HS-5 (cell line): ENCODE measurements at regions not wholly inside any gene's neighbourhood (a gene's known extent, or its start where the extent isn't known, plus 50 kb on each side); places are given as distances from the start of the nearest gene placed in this dataset.
"Not testable (repeated sequence)": the region's sequence is repeated elsewhere in the genome, so short reads cannot be mapped to it uniquely, and the experiment has no call there.

Experiments
- DNase-seq: peaks from one replicate; pipeline ENCODE4 v3.0.0-alpha.2; 2012; ENCODE audit warnings: low read depth

GRCh38 chr3:87576752-87577151, 300.4 kb upstream of the POU1F1 start:
- no peak for DNase-seq

- no peak for DNase-seq
Measured at GRCh38 chr3:87575550-87575949, 299.2 kb upstream of the POU1F1 start.

DNA sequence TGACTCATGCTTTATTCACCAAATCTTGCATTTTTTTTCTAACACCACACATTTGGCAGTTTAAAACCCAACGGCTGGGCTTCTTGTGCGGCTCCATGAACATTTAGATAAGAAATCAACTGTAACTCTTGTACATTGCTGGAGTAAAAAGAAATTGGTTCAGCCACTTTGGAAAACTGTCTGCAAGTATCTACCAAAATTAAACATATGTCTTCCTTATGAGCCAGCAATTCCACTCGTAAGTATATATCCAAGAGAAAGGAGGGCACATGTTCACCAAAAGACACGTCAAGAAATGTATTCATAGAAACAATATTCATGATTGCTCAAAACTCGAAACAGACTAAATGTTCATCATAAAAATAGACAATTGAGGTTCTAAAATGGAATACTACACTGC, 291.9 kb upstream of the POU1F1 start:
- DNase-seq: no peak

- no peak for DNase-seq
Measured at GRCh38 chr3:87564438-87564837, 288.1 kb upstream of the POU1F1 start.

DNA sequence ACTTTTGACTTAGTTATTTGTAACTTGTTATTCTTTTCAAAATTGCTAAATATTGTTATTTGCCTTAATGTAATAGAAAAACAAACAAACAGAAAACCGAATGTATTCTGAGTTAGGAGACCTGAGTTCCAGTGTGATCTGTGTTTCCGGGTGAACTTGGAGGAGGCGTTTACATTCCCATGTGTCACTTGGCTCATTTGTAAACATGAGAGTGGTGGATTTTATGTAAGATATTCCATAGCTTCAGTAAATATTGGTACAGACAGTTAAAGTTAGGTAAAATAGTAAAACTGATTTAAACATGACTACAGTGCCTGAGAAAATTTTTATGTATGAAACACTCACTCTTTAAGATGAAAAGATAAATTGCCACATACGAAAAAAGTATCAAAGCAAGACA, 287.3 kb upstream of the POU1F1 start:
- DNase-seq: no peak

DNA sequence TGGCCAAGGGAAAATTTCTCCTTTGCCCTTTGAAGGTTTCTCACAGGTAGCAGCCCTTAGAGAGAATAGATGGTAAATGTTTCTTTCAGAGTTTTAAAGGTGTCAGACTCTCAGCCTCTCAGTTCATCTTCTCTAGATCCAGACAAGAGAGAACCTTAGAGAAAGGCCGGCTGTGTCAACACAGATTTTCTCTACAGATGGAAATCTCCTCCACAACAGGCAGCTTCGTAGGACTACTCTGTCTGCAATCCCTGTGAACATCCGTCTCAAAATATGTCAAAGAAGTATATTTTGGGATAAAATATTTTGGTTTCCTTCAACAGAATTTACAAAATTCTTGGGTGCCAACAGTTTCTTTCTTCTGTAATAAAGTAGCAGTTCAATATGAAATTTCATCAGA, 282.1 kb upstream of the POU1F1 start:
- no peak for DNase-seq

DNA sequence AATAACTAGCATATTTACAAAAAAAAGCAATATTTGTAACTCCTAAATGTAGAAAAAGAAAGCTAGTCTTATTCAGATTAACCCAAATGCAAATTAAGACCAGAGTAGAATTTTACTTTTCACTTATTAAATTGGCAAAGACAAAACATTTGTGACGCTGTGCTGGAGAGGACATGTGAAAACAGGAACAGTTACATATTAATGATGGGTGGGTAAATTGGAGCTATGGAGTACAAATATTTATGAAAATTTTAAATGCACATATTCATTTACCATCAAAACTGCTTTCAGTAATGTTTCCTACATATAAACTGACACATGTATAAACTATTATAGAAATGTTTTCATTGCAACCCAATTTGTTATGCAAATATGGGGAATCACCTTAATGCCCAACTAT, 278.9 kb upstream of the POU1F1 start:
- DNase-seq: no peak

GRCh38 chr3:87553058-87553457, 276.7 kb upstream of the POU1F1 start:
- no peak for DNase-seq

GRCh38 chr3:87550892-87551291, 274.5 kb upstream of the POU1F1 start:
- DNase-seq: no peak

DNA sequence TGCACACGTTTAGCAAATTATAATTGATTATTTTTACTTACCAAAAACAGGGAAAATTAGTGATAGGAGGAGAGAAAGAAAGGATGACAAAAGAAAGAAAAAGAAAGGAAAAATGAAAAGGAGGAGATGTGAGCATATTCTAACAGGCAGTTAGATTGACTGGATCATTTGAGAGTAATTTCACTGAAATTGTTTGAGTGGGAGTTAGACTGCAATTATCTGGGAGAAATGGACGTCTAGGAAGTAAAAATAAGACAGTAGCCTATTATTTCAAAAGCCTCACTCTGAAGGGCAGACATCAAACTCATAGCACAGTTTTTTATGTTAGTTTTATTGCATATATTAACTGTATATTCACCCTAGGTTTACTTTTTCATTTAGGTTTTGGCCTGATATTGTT, 272.8 kb upstream of the POU1F1 start:
- no peak for DNase-seq

GRCh38 chr3:87548271-87548670, 271.9 kb upstream of the POU1F1 start:
- no peak for DNase-seq

DNA sequence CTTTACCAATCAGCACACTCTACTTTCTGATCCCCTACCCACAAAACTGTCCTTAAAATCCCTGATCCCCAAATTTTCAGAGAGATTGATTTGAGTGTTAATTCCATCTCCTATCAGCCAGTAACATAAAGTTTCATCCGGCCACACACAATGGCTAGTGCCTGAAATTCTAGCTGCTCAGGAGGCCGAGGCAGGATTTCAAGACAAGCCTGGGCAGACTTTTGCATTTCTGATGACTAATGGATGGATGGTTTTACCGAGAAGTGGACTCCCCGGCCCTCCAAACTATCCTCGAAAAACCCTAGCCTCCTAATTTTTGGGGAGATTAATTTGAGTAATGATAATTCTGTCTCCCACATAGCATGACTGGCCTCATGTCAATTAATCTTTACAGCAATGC, 269.8 kb upstream of the POU1F1 start:
- DNase-seq: no peak

GRCh38 chr3:87543408-87543807, 267.0 kb upstream of the POU1F1 start:
- not testable (repeated sequence) for DNase-seq

DNA sequence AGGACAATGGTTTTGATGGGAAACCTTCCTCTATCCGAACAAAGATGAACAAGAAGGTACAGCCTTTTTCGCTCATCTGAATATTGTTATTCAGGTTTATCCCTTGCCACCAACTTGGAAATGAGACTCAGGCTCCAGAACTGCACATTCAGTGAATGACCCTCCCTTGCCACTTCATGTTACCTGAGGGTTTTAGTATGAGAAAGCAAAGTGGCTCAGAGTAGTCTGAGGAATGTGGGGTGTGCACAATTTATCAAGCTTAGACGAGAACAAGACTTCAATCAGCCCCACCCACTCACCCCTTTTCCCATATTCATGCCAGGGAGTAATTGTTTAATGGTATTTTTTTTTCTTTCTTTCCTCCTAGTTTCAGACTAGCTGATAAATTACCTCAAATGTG, 265.3 kb upstream of the POU1F1 start:
- no peak for DNase-seq

DNA sequence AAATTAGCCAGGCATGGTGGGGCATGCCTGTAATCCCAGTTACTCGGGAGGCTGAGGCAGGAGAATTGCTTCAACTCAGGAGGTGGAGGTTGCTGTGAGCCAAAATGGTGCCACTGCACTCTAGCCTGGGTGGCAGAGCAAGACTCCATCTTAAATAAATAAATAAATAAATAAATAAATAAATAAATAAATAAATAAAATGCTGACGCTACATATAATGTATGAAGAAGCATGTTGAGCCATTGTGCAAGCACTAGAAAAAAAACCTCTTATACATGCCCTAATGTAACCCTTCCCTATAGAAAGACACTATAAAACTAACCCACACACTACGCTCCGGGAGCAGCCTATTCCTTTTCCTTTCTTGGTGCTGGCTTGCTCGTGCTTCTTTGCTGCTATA, 262.3 kb upstream of the POU1F1 start:
- DNase-seq: not testable (repeated sequence)

DNA sequence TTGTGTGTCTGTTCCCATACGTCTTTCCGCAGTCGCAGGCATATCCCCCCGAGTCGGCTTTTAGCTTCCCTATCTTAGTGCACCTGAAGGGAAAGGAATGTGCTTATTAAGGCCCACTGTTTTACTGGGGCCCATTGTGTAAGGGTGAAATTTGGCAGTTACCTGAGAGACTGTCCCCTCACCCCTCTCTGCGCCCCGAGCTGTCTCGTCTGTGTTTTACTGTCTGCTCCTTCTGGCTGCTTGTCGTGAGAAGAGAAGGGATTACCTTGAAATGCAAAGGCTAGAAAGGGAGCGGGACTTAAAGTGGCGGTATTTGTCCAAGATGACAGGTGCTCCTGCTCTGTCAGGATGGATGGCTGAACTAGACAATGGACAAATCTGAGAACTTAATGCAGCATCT, 233.0 kb upstream of the POU1F1 start:
- no peak for DNase-seq

DNA sequence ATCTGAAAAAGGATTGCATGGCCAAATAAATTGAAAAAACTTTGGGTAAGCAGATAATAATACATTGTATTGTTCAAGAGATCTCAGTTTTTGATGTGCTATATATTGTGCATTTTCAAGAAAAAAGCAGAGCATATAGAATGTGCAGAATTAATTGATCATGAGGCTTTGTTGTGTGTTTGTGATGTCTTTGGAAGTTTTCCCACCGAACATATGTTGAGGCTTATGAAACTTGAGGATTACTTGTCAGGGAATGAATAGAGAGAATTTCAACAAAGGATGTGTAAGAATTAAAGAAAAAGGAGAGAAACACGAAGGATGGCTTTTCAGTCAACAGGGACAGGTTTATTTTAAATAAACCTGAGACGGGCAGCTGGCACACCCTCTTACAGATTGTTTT, 232.5 kb upstream of the POU1F1 start:
- no peak for DNase-seq

DNA sequence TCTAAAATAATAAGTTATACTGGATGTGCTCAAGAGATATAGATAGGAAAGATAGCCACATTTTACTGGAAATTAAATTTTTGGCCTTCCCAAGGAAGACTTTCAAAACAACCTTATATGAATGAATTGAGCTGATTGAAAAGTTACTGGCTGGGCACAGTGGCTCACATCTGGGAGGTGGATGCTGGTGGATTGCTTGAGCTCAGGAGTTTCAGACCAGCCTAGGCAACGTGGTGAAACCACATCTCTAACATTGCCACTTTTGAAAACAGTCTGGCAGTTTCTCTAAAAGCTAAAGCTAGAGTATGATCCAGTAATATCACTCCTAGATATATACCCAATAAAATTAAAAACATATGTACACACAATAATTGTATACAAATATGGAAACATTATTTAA, 231.4 kb upstream of the POU1F1 start:
- no peak for DNase-seq

DNA sequence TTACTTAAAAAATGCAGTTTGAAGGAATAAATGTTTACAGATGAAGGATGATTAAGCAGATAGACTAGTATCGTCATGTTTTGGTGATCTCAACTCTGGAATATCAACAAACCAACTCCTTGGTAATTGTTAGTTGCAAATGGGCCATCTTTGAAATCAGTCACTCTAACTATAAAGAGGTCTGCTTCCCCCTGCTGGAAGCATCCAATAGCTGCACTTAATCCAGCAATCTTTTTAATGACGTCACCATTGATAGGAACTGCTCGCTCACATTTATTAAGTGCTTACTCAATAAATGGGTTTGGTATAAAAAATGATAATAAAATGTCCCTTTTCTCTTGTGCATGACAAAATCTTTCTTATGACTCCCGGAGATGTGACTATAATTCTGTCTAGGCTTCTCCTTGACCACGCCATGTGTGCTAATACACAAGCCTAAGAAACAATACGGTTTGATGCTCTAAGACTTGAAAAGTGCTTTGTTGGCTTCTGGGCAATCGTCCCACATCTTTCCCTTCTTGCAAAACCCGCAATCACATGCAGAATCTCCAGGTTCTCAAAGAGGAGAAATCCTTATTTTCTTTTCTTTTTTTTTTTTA, 227.6 kb upstream of the POU1F1 start:
- DNase-seq: peak; percentile 71

DNA sequence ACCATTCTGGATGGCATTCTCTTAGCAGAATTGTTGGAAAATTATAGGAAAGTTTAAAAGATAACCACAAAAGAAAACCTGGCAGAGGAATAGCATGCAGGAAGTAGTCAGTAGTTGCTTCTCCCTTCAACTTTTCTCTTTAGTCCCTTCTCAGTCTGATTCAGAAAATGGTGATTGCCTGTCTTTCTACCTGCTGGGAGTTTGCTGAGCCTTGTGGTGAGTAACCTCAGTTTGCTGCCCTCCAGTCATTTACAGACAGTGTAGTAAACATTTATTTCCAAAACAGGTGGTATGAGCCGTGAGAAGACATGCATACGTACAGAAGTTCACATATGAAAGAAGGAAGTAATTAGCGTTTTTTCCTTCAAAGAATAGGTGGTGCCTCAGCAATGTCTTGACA, 224.7 kb upstream of the POU1F1 start:
- no peak for DNase-seq

GRCh38 chr3:87498358-87499080, 222.1 kb upstream of the POU1F1 start:
- no peak for DNase-seq

GRCh38 chr3:87495938-87496337, 219.6 kb upstream of the POU1F1 start:
- DNase-seq: no peak

GRCh38 chr3:87494264-87494663, 217.9 kb upstream of the POU1F1 start:
- DNase-seq: no peak

GRCh38 chr3:87491843-87492242, 215.5 kb upstream of the POU1F1 start:
- DNase-seq: no peak
